Stimulated activated CD4-positive, alpha-beta T cell treated with anti-CD3 and anti-CD28 coated beads, Interleukin-1b, Interleukin-23, amount 100 ng/mL, for 4 hours (primary cell): ENCODE measurements at regions not wholly inside any gene's neighbourhood (a gene's known extent, or its start where the extent isn't known, plus 50 kb on each side); places are given as distances from the start of the nearest gene placed in this dataset.

Experiments used
- DNase-seq, 2 donors: peaks; one replicate each; pipeline ENCODE4 v3.0.0-alpha.2; 2020; ENCODE audit warnings: low read depth in 2 of 2

- DNase-seq, result no peak
Observed at GRCh38 chr5:174837919-174838902, 113.8 kb downstream of the MSX2 start.

- DNase-seq, result no peak
Observed at GRCh38 chr5:174834081-174834480, 109.7 kb downstream of the MSX2 start.

GRCh38 chr5:174832811-174833210 is 108.4 kb downstream of the MSX2 start:
- DNase-seq, result no peak

GRCh38 chr5:174832025-174832424 is 107.6 kb downstream of the MSX2 start:
- no peak for DNase-seq

- DNase-seq, result no peak
Observed at GRCh38 chr5:174831031-174831660, 106.8 kb downstream of the MSX2 start.

- DNase-seq, result no peak
Observed at GRCh38 chr5:174829511-174829864, 105.1 kb downstream of the MSX2 start.

GRCh38 chr5:174828804-174829510 is 104.6 kb downstream of the MSX2 start:
- no peak for DNase-seq

- no peak for DNase-seq
Observed at GRCh38 chr5:174827558-174827957, 103.2 kb downstream of the MSX2 start.

GRCh38 chr5:174825587-174825986 is 101.2 kb downstream of the MSX2 start:
- no peak for DNase-seq

GRCh38 chr5:174818430-174818829 is 94.0 kb downstream of the MSX2 start:
- no peak for DNase-seq

- no peak for DNase-seq
Observed at GRCh38 chr5:174817610-174818009, 93.2 kb downstream of the MSX2 start.

- DNase-seq, result no peak
Observed at GRCh38 chr5:174816858-174817257, 92.5 kb downstream of the MSX2 start.

- no peak for DNase-seq
Observed at GRCh38 chr5:174811438-174811837, 87.1 kb downstream of the MSX2 start.

- DNase-seq, result no peak
Observed at GRCh38 chr5:174810796-174811195, 86.4 kb downstream of the MSX2 start.

- no peak for DNase-seq
Observed at GRCh38 chr5:174807471-174807870, 83.1 kb downstream of the MSX2 start.

- DNase-seq, result no peak
Observed at GRCh38 chr5:174806729-174807128, 82.3 kb downstream of the MSX2 start.

GRCh38 chr5:174801798-174802197 is 77.4 kb downstream of the MSX2 start:
- DNase-seq, result no peak

- no peak for DNase-seq
Observed at GRCh38 chr5:174800435-174800834, 76.1 kb downstream of the MSX2 start.

GRCh38 chr5:174799121-174799520 is 74.7 kb downstream of the MSX2 start:
- DNase-seq, result no peak

- DNase-seq, result no peak
Observed at GRCh38 chr5:174798551-174798951, 74.2 kb downstream of the MSX2 start.

- no peak for DNase-seq
Observed at GRCh38 chr5:174796711-174797192, 72.4 kb downstream of the MSX2 start.

- DNase-seq, result no peak
Observed at GRCh38 chr5:174794931-174795672, 70.7 kb downstream of the MSX2 start.
